GM18873 (cell line): ENCODE measurements at regions not wholly inside any gene's neighbourhood (a gene's known extent, or its start where the extent isn't known, plus 50 kb on each side); places are given as distances from the start of the nearest gene placed in this dataset.

Source experiments
- ATAC-seq: cut with Tn5 transposase; IDR thresholded peaks from one replicate; pipeline ENCODE4 v1.9.1; 2021; ENCODE audit warnings: mild to moderate bottlenecking, moderate library complexity, moderate number of reproducible peaks; ENCODE audit not compliant: unreplicated experiment, low FRiP score

DNA sequence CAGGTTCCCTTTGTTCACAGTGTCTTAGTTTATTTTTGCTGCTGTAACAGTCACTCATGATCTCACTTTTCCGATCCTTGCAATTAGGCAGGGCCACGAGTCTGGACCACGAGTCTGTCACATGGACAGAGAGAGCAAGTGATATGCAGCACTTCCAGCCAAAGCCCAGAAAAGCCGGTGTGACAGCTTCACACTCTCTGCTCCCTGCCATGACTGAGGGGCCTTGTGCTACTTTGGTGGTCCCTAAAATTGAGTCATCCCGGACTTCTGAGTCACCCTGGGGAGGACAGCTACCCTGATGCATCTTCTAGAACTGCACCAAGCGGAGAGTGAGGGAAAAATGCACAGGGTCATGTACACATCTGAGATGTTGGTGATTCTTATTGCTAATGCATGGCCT, 179.6 kb downstream of the EFNB2 start:
- ATAC-seq: no peak

DNA sequence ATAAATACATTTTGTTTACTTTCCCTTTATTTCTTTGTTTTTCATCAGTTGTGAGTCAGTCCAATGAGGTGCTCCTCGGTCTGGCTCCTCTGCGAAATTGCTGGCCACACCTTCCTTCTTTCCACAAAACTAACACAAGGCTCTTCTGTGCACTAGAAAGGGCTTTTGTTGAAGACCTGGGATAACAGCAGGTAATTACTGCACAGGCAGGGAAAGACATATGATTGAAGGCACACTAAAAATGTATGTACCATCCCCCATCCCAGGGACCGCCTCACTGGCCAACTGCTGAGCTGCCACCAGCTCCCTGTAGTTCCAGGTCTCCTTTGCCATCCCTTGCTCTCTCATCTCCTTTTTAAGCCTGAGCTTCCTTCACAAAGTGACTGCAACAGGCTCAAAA, 180.5 kb downstream of the EFNB2 start:
- no peak for ATAC-seq

DNA sequence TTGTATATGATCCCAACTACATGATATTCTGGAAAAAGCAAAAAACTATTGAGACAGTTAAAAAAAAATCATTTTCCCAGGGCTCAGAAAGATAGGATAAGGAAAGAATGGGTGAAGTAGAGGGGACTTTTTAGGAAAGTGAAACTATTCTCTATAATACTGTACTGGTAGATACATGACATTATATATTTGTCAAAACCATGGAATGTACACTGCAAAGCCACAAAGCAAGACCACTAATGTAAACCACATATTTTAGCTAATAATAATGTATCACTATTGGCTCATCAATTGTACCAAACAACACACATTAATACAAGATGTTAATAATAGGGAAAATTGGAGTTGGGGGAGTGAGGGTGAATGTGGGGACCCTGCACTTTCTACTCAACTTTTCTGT, 182.6 kb downstream of the EFNB2 start:
- ATAC-seq: no peak

DNA sequence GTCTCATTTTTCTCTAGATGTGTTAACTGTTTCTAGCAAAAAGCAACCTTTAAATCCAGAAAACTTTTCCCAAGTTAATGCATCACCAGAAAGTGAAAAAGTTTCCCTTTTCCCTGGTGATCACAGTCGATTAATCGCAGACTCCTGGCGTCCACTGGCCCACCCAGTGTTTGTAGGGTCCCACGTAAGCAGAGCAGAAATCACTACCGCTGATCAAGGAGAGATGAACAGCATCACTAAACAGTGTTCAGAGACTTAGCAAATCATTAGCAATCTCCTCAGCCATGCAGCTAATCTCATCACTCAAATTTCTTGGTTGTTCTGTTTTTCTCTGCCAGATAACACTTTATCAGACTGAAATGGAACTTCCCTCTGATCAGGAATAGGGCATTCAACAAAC, 184.2 kb downstream of the EFNB2 start:
- ATAC-seq: no peak

DNA sequence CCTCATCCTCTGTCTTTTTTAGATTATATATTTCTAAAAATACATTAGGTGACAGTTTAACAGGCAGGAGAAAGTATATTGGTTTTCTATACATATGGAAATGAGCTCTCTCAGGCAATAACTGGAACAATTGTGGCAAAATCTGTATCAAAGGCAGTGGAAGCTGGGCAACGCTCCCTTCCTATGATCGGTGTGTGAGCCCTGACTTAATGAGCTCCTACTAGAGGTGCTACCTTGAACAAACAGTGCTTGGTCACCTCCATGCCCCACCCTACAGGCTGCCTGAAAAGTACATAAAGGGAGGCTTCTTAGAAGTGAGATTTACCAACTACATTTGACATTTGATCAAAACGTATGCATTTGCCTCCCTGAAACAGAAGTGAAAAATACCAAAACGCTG, 185.3 kb downstream of the EFNB2 start:
- ATAC-seq: no peak

DNA sequence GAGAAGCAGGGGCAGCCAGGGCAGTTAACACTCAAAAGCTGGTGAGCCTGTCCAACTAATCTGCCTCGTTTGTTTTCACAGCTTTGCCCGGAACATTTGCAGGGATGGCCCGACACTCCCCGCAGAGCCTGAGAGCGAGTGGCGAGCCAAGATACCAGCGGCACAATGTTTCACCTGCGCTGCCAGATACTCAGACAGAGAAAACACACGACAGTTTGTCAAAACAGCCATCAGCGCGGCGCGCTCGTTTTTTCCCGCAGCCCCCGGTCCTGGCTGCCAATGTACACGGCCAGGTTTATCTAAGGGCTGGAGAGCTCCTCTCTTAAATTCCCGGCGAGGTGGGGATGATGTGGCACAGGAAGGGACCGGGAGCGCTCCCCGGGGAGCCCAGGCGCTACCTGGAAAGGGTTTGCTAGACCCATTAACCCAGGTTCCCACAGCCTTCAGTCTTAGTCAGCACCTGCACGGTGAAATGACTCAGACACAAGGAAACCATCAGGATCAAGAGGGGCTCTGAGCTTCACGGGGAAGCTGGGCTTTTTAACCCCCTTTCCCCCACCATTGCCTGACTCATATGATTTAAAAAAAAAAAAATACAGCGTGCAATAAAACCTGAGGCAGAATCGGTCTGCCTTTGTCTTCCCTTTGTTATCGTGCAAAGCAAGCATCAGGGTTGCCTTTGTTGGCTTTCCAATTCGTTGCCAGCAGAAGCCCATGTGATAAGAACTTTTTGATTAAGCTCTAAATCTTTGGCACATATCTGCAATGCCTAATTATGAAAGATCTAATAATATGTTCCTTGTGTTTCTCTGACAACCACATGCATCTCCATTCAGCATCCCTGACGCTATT, 186.2 kb downstream of the EFNB2 start:
- ATAC-seq: no peak

DNA sequence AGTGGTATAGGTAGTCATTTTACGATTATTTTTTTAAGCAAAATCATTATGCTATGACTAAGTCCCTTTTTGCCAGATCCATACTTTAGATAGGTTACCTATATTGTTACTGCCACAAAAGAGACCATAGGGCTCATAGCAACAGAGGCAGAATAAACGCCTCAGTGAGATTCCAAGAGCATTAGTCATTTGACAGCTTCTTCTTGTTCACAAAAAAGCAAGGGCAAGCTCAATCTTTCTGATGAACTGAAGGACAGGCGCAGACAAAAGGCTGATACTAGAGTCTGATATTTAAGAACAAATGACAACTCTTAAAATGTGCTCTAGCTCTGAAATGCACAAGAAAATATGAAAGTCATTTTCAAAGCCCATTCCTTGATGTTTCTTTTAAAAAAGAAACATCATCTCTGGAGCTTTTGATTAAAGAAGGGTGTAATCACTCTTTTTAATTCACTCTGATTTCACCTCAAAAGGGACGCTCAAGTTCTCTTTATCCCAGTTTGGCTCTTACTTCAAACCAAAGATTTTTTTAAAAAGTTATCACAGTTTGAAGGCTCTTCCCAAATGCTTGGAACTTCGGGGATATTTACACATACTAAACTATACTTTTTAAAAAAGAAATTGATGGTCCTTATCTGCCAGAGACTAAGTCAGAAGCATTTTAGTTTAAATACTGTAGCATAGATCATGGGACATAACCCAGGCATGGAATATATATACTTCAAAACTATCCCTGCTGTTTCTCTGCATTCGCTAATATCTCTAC, 187.2 kb downstream of the EFNB2 start:
- ATAC-seq: no peak

DNA sequence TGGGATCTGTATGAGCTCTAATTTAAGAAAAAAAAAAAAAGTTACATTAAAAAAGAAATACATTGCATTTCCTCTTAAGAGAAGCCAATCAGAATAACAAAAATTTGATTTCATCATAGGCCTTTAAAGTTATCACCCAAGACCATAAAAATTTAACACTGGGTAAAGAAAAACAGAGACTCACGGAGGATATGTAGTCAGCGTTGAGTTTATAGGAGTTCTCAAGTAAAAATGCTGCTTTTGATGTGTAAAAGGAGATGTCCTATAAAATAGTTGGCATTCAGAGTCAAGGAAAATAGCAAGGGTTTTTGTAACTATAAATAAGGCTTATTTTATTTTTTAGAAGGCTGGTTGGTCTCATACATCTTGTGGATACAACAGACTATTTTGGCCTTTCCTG, 191.1 kb downstream of the EFNB2 start:
- ATAC-seq: no peak

DNA sequence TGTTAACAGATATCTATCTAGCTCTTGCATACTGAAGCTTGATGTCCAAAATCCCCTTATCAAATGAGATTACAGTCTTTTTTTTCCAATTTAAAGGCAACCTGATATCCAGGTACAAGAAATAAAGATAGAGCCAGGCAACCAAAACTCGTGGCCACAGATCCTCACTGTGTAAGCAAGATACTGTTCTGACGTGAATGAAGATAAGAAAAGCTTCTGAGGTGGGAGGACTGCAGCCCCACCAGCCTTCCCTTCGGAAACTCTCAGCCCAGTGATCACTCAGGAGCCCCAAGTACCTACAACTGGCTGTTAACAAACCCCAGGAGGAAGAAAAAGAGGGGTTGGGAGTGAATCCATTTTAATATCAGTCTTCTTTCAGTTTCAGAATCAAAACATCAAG, 191.6 kb downstream of the EFNB2 start:
- no peak for ATAC-seq

DNA sequence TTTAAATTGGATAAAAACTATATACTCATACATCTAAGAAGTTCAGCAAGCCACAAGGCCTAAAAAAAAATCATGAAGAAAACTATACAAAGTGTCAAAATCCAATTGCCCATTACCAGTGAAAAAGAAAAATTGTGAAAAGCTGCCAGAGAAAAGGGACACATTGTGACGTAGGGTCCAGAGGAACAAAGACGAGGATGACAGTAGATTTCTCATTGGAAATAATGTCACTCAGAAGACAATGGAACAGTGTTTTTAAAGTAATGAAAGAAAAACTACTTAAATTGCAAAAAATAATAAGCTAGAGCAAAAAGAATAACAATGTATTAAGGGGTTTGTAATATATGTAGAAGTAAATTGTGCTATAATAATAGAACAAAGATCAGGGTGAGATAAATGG, 195.2 kb downstream of the EFNB2 start:
- ATAC-seq: no peak

DNA sequence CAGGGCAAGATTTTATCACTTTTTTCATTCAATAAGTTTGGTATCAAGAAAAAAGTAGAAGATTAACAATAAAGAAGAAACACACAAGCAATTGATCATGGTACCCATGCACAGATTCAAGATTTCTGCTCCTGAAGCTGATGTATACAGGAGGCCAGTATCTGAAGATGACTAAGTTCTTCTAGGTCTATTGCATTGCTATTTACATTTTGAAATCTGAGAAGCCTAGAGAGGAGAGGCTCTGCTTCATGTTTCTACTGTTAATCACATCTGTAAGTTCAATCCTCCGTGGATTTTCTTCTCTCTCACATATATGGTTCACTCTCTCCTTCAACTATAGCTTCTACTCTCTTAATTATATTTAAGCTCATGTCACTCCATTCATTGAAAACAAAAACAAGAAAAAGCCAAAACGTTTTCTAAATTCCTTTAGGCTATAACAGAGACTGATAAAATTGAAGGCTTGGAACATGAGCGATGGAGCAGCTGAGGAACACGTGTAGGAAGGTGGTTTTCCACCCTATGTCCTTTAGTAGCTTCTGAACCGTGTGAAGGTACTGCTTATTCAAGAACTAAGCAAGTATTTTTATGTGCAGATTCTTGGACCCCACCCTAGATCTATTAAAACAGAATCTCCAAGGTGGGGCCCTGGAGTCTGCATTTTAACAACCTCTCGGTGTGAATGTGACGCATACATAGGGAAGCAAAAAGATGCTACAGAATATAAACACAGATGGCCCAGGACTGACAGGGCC, 198.2 kb downstream of the EFNB2 start:
- ATAC-seq: no peak

DNA sequence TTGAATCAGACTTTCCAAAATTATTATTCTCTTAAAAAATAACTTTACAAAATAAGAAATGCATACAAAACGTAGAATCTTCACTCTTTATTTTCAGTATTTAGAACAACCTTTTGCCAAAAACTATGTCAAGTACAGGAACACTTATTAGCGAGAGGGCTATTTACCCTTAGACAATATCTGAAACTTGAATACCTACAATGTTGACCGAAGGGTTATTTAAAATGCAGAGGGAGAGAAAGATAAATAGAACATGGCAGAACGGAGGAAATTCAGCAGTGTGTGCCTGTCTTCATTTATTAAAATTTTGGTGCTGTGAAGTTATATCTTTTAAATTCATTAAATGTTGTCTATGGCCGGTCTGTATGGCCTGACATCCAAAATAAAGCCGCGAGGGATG, 198.8 kb downstream of the EFNB2 start:
- no peak for ATAC-seq

DNA sequence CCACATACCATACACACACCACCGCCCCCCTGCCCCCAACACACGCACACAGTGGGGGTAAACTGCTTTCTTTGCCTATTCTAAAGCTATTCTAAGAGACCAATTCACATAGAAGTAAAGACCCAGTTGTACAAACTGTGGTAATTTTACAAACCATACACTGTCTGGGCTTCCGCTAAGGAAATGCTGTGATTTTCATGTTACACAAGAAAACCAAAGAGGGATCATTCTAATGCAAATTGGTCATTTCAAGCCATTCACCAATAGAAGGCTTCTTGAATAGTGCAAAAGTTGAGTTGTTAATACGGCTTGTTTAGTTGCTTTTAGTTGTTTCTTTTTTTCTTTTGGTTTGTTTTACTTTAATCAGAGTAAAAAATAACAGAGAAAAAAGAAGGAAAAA, 202.8 kb downstream of the EFNB2 start:
- no peak for ATAC-seq

DNA sequence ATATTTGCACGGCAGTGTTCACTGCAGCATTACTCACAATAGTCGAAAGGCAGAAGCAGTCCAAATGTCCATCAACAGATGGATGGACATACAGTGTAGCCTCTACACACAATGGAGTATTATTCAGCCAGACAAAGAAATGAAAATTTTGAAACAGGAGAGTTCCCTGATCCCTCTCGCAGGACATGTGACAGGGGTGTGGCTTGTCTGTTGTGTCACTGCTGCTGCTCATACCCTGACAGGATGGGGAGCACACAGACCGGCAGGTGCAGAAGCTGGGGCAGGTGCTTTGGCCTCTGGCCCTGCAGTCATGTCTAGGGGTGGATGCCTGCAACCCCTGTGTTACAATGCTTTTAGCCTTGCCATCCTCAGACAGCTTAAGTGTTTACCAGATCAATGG, 204.3 kb downstream of the EFNB2 start:
- no peak for ATAC-seq

DNA sequence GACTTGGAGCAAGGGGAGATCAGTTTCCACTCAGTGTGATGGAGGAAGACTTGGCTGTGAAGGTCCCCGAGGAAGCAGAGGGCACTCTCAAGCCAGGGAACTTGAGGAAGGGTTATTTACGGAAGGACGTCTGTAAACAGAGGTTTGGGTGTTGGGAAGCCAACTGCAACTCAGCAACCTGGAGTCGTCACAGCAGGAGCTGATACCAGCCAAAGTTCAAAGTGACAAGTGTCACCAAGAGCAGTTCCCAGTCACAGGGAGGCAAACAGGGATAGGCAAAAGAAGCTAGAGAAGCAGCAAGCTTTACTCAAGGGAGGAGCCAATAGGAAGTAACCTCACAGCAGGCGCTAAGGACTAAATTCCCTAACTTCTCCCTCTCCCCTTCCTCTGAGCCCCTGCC, 205.5 kb downstream of the EFNB2 start:
- ATAC-seq: no peak

DNA sequence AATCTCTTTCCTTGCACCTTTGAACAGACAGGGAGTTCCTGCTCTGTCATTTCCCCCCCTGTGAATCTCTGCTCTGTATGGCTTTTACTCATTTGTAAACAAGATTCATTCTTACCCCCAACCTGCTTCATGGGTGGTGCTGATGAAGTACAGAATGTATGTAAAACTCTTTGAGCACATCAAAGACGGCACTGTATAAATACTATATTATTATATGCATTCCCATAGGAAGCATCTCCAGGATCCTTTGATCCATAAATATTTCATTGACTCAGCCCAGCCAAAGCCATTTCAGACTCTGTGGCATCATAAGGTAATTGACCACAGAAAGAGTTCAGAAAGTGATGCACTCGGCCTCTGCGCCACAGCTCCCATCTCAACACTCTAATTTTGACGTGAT, 208.7 kb downstream of the EFNB2 start:
- no peak for ATAC-seq

DNA sequence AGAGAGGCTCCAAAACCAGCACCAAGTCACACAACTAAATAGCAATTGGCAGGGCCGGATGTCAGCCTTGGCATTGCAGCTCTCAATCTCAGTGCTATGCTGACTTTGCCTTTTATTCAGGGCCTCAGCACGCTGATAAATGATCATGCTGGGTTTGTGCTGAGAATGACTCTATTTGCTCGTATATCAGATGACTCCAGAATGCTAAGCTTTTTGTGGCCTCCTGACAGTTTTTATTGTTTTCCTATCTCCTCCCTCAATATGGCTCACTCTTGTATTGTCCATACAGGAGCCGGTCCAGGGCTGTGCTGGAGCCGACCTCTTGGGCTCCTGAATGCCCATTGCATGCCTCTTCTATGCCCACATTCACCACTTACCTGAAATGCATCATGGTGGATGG, 211.0 kb downstream of the EFNB2 start:
- ATAC-seq: no peak

DNA sequence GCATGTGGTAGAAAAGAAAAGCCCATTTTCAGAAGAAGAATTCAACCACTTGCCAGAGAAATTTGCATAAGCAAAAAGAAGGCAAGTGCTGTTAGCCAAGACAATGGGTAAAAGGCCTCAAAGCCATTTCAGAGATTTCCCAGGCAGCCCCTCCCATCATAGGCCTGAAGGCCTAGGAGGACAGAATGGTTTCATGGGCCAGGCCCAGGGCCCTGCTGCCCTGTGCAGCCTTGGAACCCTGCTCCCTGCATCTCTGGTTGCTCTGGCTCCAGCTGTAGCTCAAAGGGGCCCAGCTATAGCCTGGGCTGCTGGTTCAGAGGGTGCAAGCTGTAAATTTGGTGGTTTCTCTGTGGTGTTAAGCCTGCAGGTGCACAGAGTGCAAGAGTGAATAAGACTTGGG, 212.8 kb downstream of the EFNB2 start:
- no peak for ATAC-seq

DNA sequence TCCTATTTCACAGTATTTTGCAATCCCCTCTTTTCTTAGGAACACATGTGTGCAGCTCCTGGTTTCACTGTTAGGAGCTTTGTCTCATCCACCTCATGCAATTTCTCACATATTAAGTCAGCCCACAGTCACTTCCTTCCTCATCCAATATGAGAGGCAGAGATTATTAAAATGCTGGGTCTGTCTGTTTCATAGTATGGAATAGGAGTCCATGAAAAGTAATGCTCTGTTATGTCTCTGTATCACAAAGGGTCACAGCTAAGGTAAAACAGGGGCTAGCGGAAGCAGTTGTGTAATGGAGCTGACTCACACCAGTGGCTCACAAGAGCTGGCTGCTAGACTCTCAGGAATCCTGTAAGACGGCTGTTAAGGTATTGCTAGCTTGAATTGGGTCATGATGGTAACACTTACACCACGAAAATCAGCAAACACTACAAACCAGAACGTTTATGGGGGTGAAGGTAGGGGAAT, 216.5 kb downstream of the EFNB2 start:
- no peak for ATAC-seq

DNA sequence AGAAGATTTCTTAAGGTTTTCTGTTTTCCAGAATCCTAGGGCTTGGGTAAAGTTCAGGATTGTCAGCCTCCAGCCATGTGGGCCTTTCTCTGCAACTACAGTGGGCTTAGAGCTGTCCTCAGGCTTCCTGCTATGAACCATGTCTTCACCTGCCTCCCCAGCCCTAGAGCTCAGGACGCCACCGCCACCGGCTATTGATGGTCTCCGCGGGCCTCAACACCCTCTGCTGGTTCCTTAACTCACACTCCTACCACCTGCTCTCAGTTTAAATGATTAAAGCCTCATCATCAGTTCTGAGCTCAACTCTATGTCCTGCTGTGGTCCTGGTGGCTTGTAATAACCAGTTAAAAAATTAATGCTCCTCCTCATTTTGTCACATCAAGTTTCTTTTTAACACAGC, 221.0 kb downstream of the EFNB2 start:
- ATAC-seq: no peak

DNA sequence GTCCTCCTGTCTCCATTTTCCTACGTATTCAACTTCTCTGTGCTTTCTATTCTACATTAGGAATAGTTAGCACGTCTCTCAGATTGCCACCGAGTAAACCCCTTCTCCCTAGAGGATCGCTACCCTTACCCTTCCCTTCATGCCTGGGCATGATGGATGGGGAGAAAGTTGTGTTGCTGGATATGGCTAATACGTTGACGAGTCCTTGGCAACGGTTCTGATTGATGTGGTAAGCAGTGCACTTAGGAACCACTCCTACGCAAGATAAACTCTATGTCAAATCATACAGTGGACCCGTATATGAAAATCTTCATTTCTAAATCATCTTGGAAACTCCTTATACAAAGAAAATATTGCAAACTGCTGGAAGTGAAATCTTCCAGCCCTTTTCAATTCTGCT, 224.5 kb downstream of the EFNB2 start:
- ATAC-seq: no peak
